ENCODE measurements at regions not wholly inside any gene's neighbourhood (a gene's known extent, or its start where the extent isn't known, plus 50 kb on each side); places are given as distances from the start of the nearest gene placed in this dataset.

DNA sequence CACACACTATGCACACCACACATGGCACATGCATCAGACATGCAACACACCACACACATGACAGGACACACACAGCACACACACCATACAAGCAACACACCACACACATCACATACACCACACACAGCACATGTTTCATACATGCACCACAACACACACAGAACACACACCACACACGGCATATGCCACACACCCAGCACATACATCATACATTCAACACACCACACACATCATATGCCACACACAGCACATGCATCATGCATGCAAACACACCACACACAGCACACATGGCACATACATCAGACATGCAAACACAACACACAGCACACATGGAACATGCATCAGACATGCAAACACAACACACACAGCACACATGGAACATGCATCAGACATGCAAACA, 80.7 kb upstream of the LRPAP1 start:
- no peak for TF ChIP-seq POLR2A (IDR thresholded peaks at IDR 0.05; ENCODE audit: low read depth, low read length)
- no peak for TF ChIP-seq MAX (IDR thresholded peaks at IDR 0.05; ENCODE audit: insufficient read depth, insufficient read length)
- TF ChIP-seq, protein P1, sequence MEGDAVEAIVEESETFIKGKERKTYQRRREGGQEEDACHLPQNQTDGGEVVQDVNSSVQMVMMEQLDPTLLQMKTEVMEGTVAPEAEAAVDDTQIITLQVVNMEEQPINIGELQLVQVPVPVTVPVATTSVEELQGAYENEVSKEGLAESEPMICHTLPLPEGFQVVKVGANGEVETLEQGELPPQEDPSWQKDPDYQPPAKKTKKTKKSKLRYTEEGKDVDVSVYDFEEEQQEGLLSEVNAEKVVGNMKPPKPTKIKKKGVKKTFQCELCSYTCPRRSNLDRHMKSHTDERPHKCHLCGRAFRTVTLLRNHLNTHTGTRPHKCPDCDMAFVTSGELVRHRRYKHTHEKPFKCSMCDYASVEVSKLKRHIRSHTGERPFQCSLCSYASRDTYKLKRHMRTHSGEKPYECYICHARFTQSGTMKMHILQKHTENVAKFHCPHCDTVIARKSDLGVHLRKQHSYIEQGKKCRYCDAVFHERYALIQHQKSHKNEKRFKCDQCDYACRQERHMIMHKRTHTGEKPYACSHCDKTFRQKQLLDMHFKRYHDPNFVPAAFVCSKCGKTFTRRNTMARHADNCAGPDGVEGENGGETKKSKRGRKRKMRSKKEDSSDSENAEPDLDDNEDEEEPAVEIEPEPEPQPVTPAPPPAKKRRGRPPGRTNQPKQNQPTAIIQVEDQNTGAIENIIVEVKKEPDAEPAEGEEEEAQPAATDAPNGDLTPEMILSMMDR (IDR thresholded peaks at IDR 0.05; ENCODE audit: extremely low read depth in 1 of 2, insufficient read depth in 1 of 2, low read depth in 1 of 2, low read length in 2 of 2), result no peak
- no peak for TF ChIP-seq MYC (IDR thresholded peaks at IDR 0.05; ENCODE audit: low read depth, low read length)
- TF ChIP-seq FOS (IDR thresholded peaks at IDR 0.05; ENCODE audit: borderline replicate concordance, insufficient read depth, low read length), result no peak
- no peak for TF ChIP-seq EZH2 (IDR thresholded peaks at IDR 0.05; ENCODE audit: borderline replicate concordance, low read depth, low read length, severe bottlenecking)
- no peak for TF ChIP-seq JUN (IDR thresholded peaks at IDR 0.05; ENCODE audit: borderline replicate concordance, insufficient read depth, insufficient read length, low read depth)
- TF ChIP-seq GATA2 (IDR thresholded peaks at IDR 0.05; ENCODE audit: insufficient read depth, insufficient read length, low read depth, low read length), result no peak
- TF ChIP-seq POLR2AphosphoS5 (IDR thresholded peaks at IDR 0.05; ENCODE audit: insufficient read depth, low read depth, low read length), result no peak
- H3K27ac ChIP-seq (ENCODE audit: insufficient read depth, low read depth, low read length), result no peak overlapping the region
- no peaks in the 10 kb centered on the region for H3K9me1 ChIP-seq (replicated peaks; ENCODE audit: control insufficient read depth, extremely low read depth, insufficient read depth, low read length)
- dilution Hi-C loops (cut with MboI; ENCODE audit: extremely low pct_ligation_motif_present, low sequenced_read_pairs), result no loop called here
- FAIRE-seq, result no peak
- no peak for DNase-seq (ENCODE audit: low read depth, low spot score)
- ChIA-PET CTCF (no interaction called here), POLR2A (no interaction called here)
- no peaks in the 10 kb centered on the region for H3K9me3 ChIP-seq (replicated peaks; ENCODE audit: control insufficient read depth, insufficient read depth, low read length)
- intact Hi-C loops (cut with micrococcal nuclease), result no loop called here
- H3K27me3 ChIP-seq (ENCODE audit: control insufficient read depth in 2 of 2, insufficient read depth in 2 of 2, low read length in 2 of 2), result no peaks in the 10 kb centered on the region
- no peaks in the 10 kb centered on the region for H3K4me1 ChIP-seq (ENCODE audit: control insufficient read depth, extremely low read depth, insufficient read depth, low read length)
- H2AFZ ChIP-seq (ENCODE audit: low read depth, low read length), result no peak overlapping the region
- H3K36me3 ChIP-seq (ENCODE audit: control insufficient read depth in 2 of 2, extremely low read depth in 1 of 2, insufficient read depth in 2 of 2, low read length in 2 of 2), result no peaks in the 10 kb centered on the region
- H3K79me2 ChIP-seq (ENCODE audit: control insufficient read depth, insufficient read depth, low read length), result no peaks in the 10 kb centered on the region
- no TSS peak for BruUV-seq (replicated peaks)
- H3K4me3 ChIP-seq (replicated peaks in 1 of 3; ENCODE audit: insufficient read depth in 1 of 3, low read depth in 1 of 3, low read length in 3 of 3), result no peak overlapping the region
- H3K4me2 ChIP-seq (ENCODE audit: insufficient read depth, low read length), result no peak overlapping the region
- H3K9ac ChIP-seq (replicated peaks; ENCODE audit: extremely low read depth, insufficient read depth, low read length), result no peak overlapping the region
- H4K20me1 ChIP-seq (replicated peaks; ENCODE audit: control insufficient read depth, extremely low read depth, insufficient read depth, low read length), result no peaks in the 10 kb centered on the region

All from endothelial cell of umbilical vein (primary cell).